GM13977 (cell line): ENCODE measurements at regions not wholly inside any gene's neighbourhood (a gene's known extent, or its start where the extent isn't known, plus 50 kb on each side); places are given as distances from the start of the nearest gene placed in this dataset.

Experiments
- DNase-seq: peaks from one replicate; pipeline ENCODE4 v3.0.0; 2012; ENCODE audit warnings: low spot score
- in situ Hi-C: fragments of 300-500 bp; cut with MboI; formaldehyde crosslinking; loops from one replicate; pipeline ENCODE4 v1.12.0; 2022; ENCODE audit warnings: low sequenced_read_pairs, low pct_unique_long_range_greater_than_20kb, mixed read lengths, inconsistent platforms; ENCODE audit not compliant: unreplicated experiment
- TF ChIP-seq, protein P1 (sequence below): IDR thresholded peaks from 2 replicates; pipeline ENCODE4 v1.5.1; 2012; ENCODE audit warnings: mild to moderate bottlenecking, control low read depth; ENCODE audit not compliant: insufficient read depth; ENCODE audit errors: extremely low read depth, missing control alignments

DNA sequence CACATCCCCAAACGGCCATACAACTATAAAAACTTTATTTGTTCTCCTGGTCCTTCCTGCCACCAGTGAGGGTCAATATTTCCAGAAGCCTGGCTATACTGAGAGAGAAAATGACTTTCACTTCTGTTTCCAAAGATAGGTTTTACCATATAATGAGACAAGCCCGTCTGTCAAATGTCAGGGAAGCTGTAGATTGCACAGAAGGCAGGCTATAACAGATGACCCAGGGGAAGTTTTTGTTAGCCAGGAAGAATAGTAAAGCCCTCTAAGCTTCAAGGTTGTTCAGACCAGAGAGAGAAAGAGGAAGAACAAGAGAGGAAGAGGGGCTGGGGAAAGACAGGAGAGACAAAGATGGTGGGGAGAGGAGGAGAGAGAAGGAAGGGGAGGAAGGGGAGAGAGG, 217.5 kb downstream of the GBA3 start:
- TF ChIP-seq, protein P1, sequence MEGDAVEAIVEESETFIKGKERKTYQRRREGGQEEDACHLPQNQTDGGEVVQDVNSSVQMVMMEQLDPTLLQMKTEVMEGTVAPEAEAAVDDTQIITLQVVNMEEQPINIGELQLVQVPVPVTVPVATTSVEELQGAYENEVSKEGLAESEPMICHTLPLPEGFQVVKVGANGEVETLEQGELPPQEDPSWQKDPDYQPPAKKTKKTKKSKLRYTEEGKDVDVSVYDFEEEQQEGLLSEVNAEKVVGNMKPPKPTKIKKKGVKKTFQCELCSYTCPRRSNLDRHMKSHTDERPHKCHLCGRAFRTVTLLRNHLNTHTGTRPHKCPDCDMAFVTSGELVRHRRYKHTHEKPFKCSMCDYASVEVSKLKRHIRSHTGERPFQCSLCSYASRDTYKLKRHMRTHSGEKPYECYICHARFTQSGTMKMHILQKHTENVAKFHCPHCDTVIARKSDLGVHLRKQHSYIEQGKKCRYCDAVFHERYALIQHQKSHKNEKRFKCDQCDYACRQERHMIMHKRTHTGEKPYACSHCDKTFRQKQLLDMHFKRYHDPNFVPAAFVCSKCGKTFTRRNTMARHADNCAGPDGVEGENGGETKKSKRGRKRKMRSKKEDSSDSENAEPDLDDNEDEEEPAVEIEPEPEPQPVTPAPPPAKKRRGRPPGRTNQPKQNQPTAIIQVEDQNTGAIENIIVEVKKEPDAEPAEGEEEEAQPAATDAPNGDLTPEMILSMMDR, result no peak
- in situ Hi-C loops, result no loop called here
- DNase-seq, result no peak

DNA sequence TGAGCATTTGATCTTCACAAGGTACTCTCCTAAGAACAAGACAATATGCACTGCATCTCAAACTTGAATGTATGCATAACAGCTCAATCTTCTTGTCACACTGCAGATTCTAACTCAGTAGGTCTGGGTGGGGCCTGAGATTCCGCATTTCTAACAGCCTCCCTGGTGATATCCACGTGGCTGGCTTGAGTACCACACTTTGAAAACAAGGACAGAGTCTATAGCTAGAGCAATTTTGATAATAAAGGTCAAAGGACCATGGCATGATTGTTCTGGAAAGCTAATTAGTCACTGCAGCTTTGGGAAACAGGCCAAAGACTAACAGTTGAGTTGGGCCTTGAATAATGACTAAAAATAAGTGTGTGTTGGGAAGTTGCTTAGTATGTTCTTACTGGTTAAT, 213.3 kb downstream of the GBA3 start:
- TF ChIP-seq, protein P1, result no peak
- no peak for DNase-seq
- in situ Hi-C loops, result no loop called here

DNA sequence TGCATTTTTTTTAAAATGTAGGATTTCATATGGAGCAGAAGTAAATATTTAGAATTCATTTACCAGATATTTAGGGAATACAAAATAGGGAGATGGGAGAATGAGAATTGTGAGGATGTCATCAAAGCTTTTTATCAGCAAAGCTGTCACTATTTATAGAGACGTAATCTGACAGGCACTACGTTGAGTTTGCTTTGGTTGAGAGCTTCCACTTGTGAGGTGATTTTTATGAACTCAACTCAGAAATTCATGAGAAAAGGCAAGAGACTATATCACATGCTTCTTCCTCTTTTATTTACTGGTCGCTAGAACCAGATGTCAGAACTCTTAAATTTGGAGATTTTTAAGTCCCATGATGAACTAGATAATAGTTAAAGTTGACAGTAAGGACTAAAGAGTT, 211.2 kb downstream of the GBA3 start:
- in situ Hi-C loops, result no loop called here
- TF ChIP-seq, protein P1, result no peak
- DNase-seq, result no peak

DNA sequence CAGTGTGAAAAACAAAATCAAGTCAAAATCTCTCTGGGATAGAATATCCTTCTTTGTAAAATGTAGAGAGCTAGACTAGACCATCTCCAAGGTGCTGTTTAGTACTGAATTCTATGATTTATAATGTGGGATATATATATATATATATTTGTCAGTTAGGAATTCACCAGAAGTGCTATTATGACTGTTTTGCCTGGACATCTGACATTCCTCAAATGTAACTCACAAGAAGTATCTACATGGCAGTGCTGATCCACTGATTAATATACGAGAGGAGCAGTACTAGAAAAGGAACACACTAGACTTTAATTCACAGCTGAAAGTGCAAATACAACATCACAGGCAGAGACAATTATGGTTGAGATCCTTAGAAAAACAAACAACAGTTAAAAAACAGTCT, 208.9 kb downstream of the GBA3 start:
- DNase-seq, result no peak
- TF ChIP-seq, protein P1, result no peak
- in situ Hi-C loops, result no loop called here

DNA sequence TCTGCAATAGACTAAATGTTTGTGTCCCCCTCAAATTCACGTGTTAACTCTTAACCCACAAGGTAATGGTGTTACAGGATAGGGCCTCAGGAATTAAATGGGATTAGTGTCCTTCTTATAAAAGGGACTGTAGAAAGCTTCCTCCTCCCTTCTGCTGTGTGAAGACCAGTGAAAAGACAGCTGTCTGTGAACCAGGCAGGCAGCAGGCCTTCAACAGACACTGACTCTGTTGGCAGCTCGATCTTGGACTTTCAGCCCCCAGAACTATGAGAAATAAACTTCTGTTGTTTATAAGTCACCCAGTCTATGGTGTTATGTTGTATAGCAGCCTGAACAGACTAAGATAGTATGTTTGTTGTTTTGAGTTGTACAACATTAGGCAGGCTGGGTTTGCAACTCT, 208.1 kb downstream of the GBA3 start:
- in situ Hi-C loops, result no loop called here
- DNase-seq, result no peak
- TF ChIP-seq, protein P1, result no peak

DNA sequence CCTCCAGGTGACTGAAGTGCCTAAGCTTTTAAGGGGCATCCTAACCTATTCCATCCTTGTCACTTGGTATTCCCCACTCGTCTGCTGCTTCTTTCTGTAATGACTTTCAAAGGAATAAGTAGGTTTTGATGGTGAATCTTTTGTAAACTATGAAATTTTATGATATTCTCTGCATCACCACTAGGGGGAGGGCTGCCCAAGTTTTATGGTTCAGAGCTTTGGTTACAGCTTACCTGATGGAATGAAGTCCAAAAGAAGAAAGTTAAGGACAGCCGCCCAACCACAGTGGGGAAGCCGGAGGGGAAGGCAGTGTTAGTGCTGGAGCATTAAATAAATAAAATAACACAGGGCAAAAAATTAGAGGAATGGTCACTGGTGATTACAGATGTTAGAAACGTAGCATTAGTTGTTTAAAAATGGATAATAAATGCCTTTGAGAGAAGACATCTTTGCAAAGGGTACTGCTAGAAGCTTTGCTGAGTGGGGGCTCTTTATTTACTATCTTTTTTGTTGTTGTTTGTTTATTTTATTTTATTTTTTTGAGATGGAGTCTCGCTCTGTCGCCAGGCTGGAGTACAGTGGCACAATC, 204.9 kb downstream of the GBA3 start:
- in situ Hi-C loops, result no loop called here
- TF ChIP-seq, protein P1, result peak; percentile 70

DNA sequence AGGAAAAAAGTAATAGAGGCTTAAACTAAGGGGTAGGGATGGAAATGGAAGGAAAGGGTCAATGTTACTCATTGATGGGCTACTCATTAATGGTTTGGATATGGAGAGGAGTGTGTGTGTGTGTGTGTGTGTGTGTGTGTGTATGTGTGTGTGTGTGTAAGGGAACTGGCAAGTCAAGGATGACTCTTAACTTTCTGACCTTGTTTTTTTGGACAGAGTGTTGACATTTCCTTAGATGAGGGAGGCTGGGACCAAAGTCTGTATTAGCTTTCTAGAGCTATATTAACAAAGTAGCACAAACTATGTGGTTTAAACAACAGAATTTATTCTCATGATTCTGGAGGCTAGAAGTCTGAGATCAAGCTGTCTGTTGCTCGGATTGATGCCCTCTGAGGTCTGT, 202.7 kb downstream of the GBA3 start:
- in situ Hi-C loops, result no loop called here
- no peak for DNase-seq
- TF ChIP-seq, protein P1, result no peak

More for the DNA sequence above, 204.9 kb downstream of the GBA3 start:
- DNase-seq, result peak; percentile 28
